GM12878 (cell line): ENCODE measurements at regions not wholly inside any gene's neighbourhood (a gene's known extent, or its start where the extent isn't known, plus 50 kb on each side); places are given as distances from the start of the nearest gene placed in this dataset.

Experiments
- ATAC-seq: fragments of 200-7000 bp; cut with Tn5 transposase; 3 replicates; pipeline ENCODE4 v1.9.1; 2020; ENCODE audit warnings: mild to moderate bottlenecking, moderate library complexity
- BruUV-seq: library from RNA; stranded (reverse); fragments of 400-500 nt; replicated peaks from 2 replicates; lab custom pipeline; 2021; lab: Mats Ljungman, UMichigan
- CTCF ChIA-PET: fragments of 300-600 bp; sonication (Branson Sonifier 250); formaldehyde crosslinking; extraction: SDS; loops from one replicate; lab custom pipeline; 2021; ENCODE audit warnings: inconsistent platforms; lab: Yijun Ruan, JAX
- POLR2A ChIA-PET: fragments of 350-600 bp; formaldehyde crosslinking; extraction: SDS; loops from one replicate; lab custom pipeline; 2021; ENCODE audit warnings: inconsistent platforms; lab: Charles Lee
- RAD21 ChIA-PET: fragments of 300-600 bp; sonication (Branson Sonifier 250); formaldehyde crosslinking; loops from one replicate; lab custom pipeline; 2023; ENCODE audit warnings: antibody characterized with exemption; ENCODE audit not compliant: unreplicated experiment; lab: Charles Lee
- SMC1A ChIA-PET: fragments of 300-600 bp; sonication (Branson Sonifier 250); formaldehyde crosslinking; loops from one replicate; lab custom pipeline; 2023; ENCODE audit not compliant: unreplicated experiment, uncharacterized antibody; lab: Charles Lee
- DNase-seq: peaks from one replicate; pipeline ENCODE4 v3.0.0-alpha.2; 2011; ENCODE audit warnings: low read depth, low spot score
- FAIRE-seq: peaks from 3 replicates; lab custom pipeline; 2011; peaks lifted over from hg19 to GRCh38; lab: Jason Lieb, UNC
- H2AFZ ChIP-seq: 2 replicates; pipeline ENCODE4 v1.6.0; 2011; ENCODE audit warnings: low read depth, low read length, control low read depth; ENCODE audit not compliant: control insufficient read depth
- H3K27ac ChIP-seq: 2 replicates; pipeline ENCODE4 v1.5.1; 2011; ENCODE audit warnings: control low read depth; ENCODE audit not compliant: control insufficient read depth, insufficient read depth
- H3K27me3 ChIP-seq, 2 experiments: replicated peaks in 1 of 2; 2 replicates each; pipeline versions ENCODE4 v1.6.0 to v1.6.1; 2011; ENCODE audit warnings: low read length in 1 of 2; ENCODE audit not compliant: control insufficient read depth in 2 of 2, insufficient read depth in 2 of 2
- H3K36me3 ChIP-seq, 2 experiments: 2 replicates each; pipeline ENCODE4 v1.5.1; 2011; ENCODE audit warnings: low read length in 1 of 2; ENCODE audit not compliant: control insufficient read depth in 2 of 2, insufficient read depth in 2 of 2
- H3K4me1 ChIP-seq: 2 replicates; pipeline ENCODE4 v1.6.1; 2011; ENCODE audit warnings: mild to moderate bottlenecking, low read length, moderate library complexity, mixed read lengths; ENCODE audit not compliant: control insufficient read depth, insufficient read depth
- H3K4me2 ChIP-seq: 2 replicates; pipeline ENCODE4 v1.6.0; 2011; ENCODE audit warnings: control low read depth; ENCODE audit not compliant: control insufficient read depth, insufficient read depth
- H3K4me3 ChIP-seq: fragments of 200-600 bp; sonication (generic); 2 replicates; pipeline ENCODE4 v1.5.1; 2016
- H3K79me2 ChIP-seq: 2 replicates; pipeline ENCODE4 v1.6.0; 2011; ENCODE audit warnings: low read length; ENCODE audit not compliant: control insufficient read depth, insufficient read depth
- H3K9ac ChIP-seq: 2 replicates; pipeline ENCODE4 v1.8.0; 2011; ENCODE audit warnings: low read length, control low read depth, mixed read lengths; ENCODE audit not compliant: control insufficient read depth, insufficient read depth
- H3K9me3 ChIP-seq: replicated peaks from 3 replicates; pipeline ENCODE4 v1.5.1; 2011; ENCODE audit warnings: mild to moderate bottlenecking, low read length; ENCODE audit not compliant: control insufficient read depth, insufficient read depth
- H4K20me1 ChIP-seq: 2 replicates; pipeline ENCODE4 v1.6.0; 2011; ENCODE audit not compliant: control insufficient read depth, insufficient read depth
- CBFB ChIP-seq: IDR thresholded peaks from 2 replicates; pipeline ENCODE4 v1.6.1; 2016; ENCODE audit warnings: antibody characterized with exemption, low read depth
- CHD4 ChIP-seq: fragments of 200-600 bp; sonication (generic); IDR thresholded peaks from 2 replicates; pipeline ENCODE4 v1.6.1; 2016; ENCODE audit warnings: mild to moderate bottlenecking
- EGR1 ChIP-seq, 2 experiments: IDR thresholded peaks; 1 replicate in 1 of 2; 2 replicates in 1 of 2; pipeline ENCODE4 v1.6.1; 2011 to 2012; ENCODE audit warnings: low read depth in 2 of 2, low read length in 2 of 2, borderline replicate concordance in 1 of 2, mild to moderate bottlenecking in 1 of 2, moderate library complexity in 1 of 2
- NR2F1 ChIP-seq: fragments of 450-650 bp; conservative IDR thresholded peaks from 2 replicates; pipeline ENCODE4 v1.6.1; 2017; ENCODE audit warnings: mild to moderate bottlenecking
- NRF1 ChIP-seq: conservative IDR thresholded peaks from 2 replicates; pipeline ENCODE4 v1.6.1; 2011; ENCODE audit warnings: mild to moderate bottlenecking, low read depth, low read length, improper control_type of control experiment
- SRF ChIP-seq, 2 experiments: IDR thresholded peaks; 2 replicates each; pipeline ENCODE4 v1.6.1; 2011; ENCODE audit warnings: low read depth in 2 of 2, low read length in 2 of 2, mild to moderate bottlenecking in 1 of 2, moderate library complexity in 1 of 2
- YY1 ChIP-seq: IDR thresholded peaks from 2 replicates; pipeline ENCODE4 v1.6.1; 2011; ENCODE audit warnings: low read depth, mild to moderate bottlenecking, low read length
- ZBED1 ChIP-seq: IDR thresholded peaks from 2 replicates; pipeline ENCODE4 v1.6.1; 2016; ENCODE audit warnings: borderline replicate concordance
- WGBS: methylation state at CpG from one replicate; pipeline ENCODE4 v1.1.6; 2016; ENCODE audit warnings: low lambda C conversion rate; ENCODE audit not compliant: insufficient replicate concordance, insufficient coverage; ENCODE audit errors: missing lambda C conversion rate; 5-methylcytosine and 5-hydroxymethylcytosine counted together
- in situ Hi-C: fragments of 300-500 bp; cut with MboI; formaldehyde crosslinking; loops from 9 replicates; pipeline ENCODE4 v1.14.3; 2018; ENCODE audit warnings: mixed read lengths
- intact Hi-C: fragments of 100-400 bp; cut with micrococcal nuclease; formaldehyde crosslinking; loops from one replicate; pipeline ENCODE4 v1.14.2; 2022; ENCODE audit not compliant: unreplicated experiment

DNA sequence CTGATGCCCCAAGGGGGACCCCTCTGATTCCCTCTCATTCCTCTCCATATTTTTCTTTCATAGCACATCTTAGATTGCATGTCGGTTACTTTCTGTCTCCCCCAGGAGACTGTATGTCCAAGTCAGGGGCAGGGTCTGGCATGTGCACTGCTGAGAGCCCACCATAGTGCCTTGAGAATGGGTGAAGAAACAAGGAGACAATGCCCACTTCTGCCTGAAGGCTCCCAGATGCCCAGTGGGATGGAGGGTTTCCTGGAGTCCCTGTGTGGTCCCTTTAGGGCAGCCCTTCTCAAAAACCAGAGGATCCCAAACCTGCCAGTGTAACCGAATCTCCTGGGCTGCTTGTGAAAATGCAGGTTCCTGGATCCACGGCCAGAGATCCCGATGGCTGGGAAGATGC is 126.5 kb upstream of the LARP1 start:
- FAIRE-seq = no peak
- BruUV-seq = no TSS peak
- Histone ChIP-seq H4K20me1 (no peaks in the 10 kb centered on the region), H3K27me3 (no peaks in the 10 kb centered on the region; a peak in 1 of 4 replicates), H3K4me1 (no peaks in the 10 kb centered on the region), H3K36me3 (no peaks in the 10 kb centered on the region), H3K4me2 (no peak overlapping the region), H3K27ac (no peak overlapping the region), H3K79me2 (no peaks in the 10 kb centered on the region), H3K9me3 (no peaks in the 10 kb centered on the region), H3K4me3 (no peak overlapping the region), H3K9ac (no peak overlapping the region), H2AFZ (no peak overlapping the region)
- CTCF ChIA-PET = no interaction called here
- SMC1A ChIA-PET = interaction anchor here (0.5 kb wide), 1 partner anchor 160 kb away, joined by 5 read pairs; no protein-coding TSS in a partner anchor
- intact Hi-C loops = loop anchor here (5.0 kb wide), 1 partner anchor 646 kb away; no protein-coding TSS in a partner anchor
- in situ Hi-C loops = no loop called here
- ATAC-seq = no peak
- RAD21 ChIA-PET = no interaction called here
- POLR2A ChIA-PET = no interaction called here
- 68% methylated on average over 4 of the region's 4 CpGs for WGBS
- no peak for DNase-seq
- TF ChIP-seq YY1 (no peak), NRF1 (no peak), SRF (IDR thresholded peaks at IDR 0.05; ENCODE audit: low read depth in 2 of 2, low read length in 2 of 2) (no peak)

DNA sequence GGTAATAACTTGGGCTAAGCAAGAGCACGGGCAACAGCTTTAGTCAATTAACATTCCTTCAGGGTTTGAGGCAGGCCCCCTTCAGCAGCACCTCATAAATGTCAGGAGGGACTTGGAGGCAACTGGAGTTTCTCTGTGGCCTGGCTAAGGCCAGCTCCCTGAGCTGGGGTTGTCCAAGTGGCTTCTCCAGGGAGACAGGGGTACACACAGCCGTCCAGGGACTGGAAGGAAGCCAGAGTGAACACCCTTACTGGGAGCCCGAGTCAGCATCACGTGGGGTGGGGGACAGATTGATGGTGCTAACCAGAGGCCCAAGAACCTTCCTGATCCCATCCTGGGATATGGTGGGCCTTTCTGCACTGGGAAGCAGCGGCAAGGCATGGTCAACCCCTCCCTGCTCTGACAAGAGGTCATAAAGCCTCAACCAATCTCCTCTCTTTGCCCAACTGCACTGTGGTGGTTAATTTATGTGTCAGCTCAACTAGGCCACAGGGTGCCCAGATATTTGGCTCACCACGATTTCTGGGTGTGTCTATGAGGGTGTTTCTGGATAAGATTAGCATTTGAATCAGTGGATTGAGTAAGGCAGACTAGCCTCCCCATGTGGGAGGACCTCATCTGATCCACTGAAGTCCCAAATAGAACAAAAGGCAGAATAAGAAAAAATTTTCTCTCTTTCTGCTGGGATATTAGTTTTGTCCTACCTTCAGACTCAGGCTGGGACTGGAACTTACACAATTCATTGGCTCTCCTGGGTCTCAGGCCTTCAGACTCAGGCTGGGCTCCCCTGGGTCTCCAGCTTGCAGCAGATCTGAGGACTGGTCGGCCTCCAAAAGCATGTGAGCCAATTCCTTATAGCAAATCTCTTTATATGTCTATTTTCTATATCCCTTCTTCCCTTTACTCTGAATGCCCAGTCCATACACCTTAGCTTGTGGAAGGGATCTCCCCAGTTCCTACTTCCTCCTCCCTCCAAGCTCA is 127.2 kb upstream of the LARP1 start:
- in situ Hi-C loops = no loop called here
- H3K9me3 ChIP-seq = no peaks in the 10 kb centered on the region
- BruUV-seq = no TSS peak
- no peak for ATAC-seq
- no peak overlapping the region for H3K4me2 ChIP-seq
- TF ChIP-seq EGR1 (IDR thresholded peaks at IDR 0.05; ENCODE audit: borderline replicate concordance in 1 of 2, low read depth in 2 of 2, low read length in 2 of 2) = no peak
- TF ChIP-seq NR2F1 = no peak
- TF ChIP-seq ZBED1 = no peak
- no peak for TF ChIP-seq CBFB
- no peak for TF ChIP-seq CHD4
- H3K4me3 ChIP-seq = no peak overlapping the region
- DNase-seq = no peak
- ChIA-PET CTCF (no interaction called here), SMC1A (interaction anchor here (0.5 to 1.1 kb wide), 2 partner anchors 9 to 160 kb away, joined by 3 to 5 read pairs; no protein-coding TSS in a partner anchor), RAD21 (interaction anchor here (1.9 kb wide), 1 partner anchor 160 kb away, joined by 5 read pairs; no protein-coding TSS in a partner anchor), POLR2A (no interaction called here)
- intact Hi-C loops = loop anchor here (5.0 kb wide), 1 partner anchor 646 kb away; no protein-coding TSS in a partner anchor
- no peaks in the 10 kb centered on the region for H3K79me2 ChIP-seq
- H2AFZ ChIP-seq = no peak overlapping the region
- no peaks in the 10 kb centered on the region; a peak in 1 of 4 replicates for H3K27me3 ChIP-seq
- no peak overlapping the region for H3K27ac ChIP-seq
- H4K20me1 ChIP-seq = no peaks in the 10 kb centered on the region
- no peaks in the 10 kb centered on the region for H3K4me1 ChIP-seq
- no peaks in the 10 kb centered on the region for H3K36me3 ChIP-seq
- WGBS = 25% methylated on average over 7 of the region's 7 CpGs
- H3K9ac ChIP-seq = no peak overlapping the region
- no peak for FAIRE-seq
